Germinal center (tissue), 1 donor: ENCODE measurements at regions not wholly inside any gene's neighbourhood (a gene's known extent, or its start where the extent isn't known, plus 50 kb on each side); places are given as distances from the start of the nearest gene placed in this dataset.
"Not testable (repeated sequence)": the region's sequence is repeated elsewhere in the genome, so short reads cannot be mapped to it uniquely, and the experiment has no call there.

ENCODE experiments used
- DNase-seq: peaks from one replicate; pipeline ENCODE4 v3.0.0; 2012; ENCODE audit warnings: mixed read lengths, low spot score

DNA sequence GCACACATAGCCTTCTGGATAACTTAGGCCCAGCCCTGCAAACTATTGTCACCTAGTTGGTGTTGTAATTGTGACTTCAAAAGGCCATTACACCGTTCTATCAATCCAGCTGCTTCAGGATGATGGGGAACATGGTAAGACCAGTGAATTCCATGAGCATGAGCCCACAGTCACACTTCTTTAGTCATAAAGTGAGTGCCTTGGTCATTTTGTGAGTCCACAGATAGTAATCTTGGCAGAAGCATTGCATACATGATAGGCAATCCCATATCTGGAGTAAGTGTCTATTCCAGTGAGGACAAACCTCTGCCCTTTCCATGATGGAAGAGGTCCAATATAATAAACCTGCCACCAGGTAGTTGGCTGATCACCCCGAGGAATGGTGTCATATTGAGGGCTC lies 94.5 kb upstream of the RAI14 start:
- DNase-seq, result not testable (repeated sequence)

DNA sequence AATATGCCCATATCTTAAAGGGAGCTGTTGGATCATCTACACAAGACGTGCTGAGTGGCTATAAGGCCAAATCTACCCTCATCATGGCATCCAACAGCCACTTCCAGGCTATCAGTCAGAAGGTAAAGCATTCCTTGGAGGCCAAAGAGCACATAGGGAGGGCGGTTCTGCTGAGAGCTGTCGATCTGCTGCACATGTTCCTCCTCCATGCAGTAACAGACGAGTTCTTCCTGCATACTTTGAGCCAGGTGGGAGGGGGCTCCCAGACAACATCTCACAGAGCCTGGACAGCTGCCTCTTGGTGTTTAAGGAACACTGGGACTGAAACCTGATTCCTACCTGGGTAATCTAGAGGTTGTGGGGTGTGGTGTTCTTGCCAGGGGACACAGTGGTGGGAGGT lies 93.3 kb upstream of the RAI14 start:
- no peak for DNase-seq

DNA sequence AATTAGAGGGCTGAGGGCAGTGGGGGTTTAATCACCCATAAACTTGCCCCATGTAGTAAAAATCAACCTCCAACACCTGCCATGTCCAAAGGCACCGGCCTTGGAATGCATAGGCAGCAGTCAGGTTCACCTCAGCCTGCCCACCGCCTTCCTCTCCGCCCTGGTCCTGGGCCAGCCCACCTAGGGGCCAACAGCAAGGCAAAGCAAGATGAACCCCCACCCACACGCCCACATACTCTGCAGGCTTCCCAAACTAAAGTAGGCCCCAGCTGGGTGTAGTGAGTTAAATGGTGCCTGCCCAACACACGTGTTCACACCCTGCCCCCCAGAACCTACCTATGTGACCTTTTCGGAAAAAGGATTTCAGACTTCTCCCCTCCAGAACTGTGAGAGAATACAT lies 92.9 kb upstream of the RAI14 start:
- DNase-seq, result no peak

DNA sequence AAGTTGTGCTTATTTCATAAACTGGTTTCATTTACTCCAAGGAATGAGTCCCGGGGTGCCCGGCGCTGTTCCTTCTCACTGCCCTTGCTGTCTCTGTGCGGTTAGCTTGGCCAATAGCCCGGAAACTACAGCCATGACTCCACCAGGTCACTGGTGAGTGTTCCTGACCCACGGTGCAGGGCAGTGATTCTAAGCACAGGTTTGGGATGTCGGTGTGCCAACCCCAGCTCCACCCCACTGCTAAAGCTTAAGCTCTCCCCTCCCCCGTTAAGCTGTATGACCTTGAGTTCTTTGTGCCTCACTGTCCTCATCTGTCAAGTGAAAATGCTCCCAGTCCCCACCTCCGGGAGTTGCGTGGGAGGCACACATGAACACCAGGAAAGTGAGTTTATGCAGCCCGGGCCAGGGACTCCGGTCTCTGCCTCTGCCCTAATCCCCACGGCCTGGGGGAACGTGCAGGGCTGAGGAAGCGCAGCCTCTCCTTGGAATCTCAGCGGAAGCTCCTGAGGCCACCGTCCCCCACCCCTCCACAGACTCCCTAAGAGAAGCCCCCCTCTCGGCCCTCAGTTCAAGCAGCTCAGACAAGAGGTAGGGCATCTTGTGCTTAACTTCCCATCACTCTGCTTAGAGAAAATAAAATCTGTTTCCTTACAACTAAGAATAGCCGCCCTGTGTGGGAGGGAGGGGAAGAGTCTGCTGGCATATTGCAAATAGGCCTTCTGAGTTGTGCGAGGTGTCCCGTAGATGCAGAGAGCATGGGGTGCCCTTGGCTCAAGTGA lies 92.0 kb upstream of the RAI14 start:
- DNase-seq, result no peak

DNA sequence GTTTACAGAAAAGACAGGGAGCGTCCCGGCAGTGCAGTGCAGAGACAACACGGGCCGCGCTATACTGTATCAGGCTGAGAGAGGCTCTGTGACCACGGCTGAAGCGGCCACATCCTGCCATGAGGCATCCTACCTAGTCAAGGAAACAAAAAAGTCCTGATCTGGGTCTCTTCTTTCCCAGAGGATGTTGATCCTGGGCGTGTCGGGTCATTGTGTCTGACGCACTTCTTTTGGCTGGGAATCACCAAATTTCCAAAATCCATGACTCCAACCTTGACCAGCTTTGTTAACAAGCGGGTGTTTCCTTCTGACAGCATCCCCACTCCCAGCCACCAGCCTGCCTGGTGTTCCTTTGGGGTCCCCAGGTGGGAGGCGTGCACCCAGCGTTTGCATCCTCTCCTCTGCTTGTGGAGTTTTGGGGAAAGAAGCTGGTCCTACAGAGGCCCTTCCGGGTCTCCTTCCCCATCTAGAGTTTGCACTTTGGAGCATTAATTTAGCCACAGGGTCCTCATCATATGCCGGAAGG lies 91.4 kb upstream of the RAI14 start:
- DNase-seq, result no peak

DNA sequence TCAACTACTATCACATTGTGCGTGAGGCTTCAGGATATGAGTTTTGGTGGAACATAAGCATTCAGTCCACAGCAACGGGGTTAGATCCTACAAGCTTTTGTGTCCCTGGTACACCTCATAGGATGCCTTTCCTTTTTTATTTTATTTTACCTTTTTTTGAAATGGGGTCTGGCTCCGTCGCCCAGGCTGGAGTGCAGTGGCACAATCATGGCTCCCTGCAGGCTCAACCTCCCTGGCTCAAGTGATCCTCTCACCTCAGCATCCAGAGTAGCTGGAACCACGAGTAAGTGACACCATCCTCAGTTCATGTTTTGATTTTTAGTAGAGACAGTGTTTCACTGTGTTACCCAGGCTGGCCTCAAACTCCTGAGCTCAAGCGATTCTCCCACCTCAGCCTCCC lies 86.0 kb upstream of the RAI14 start:
- no peak for DNase-seq

DNA sequence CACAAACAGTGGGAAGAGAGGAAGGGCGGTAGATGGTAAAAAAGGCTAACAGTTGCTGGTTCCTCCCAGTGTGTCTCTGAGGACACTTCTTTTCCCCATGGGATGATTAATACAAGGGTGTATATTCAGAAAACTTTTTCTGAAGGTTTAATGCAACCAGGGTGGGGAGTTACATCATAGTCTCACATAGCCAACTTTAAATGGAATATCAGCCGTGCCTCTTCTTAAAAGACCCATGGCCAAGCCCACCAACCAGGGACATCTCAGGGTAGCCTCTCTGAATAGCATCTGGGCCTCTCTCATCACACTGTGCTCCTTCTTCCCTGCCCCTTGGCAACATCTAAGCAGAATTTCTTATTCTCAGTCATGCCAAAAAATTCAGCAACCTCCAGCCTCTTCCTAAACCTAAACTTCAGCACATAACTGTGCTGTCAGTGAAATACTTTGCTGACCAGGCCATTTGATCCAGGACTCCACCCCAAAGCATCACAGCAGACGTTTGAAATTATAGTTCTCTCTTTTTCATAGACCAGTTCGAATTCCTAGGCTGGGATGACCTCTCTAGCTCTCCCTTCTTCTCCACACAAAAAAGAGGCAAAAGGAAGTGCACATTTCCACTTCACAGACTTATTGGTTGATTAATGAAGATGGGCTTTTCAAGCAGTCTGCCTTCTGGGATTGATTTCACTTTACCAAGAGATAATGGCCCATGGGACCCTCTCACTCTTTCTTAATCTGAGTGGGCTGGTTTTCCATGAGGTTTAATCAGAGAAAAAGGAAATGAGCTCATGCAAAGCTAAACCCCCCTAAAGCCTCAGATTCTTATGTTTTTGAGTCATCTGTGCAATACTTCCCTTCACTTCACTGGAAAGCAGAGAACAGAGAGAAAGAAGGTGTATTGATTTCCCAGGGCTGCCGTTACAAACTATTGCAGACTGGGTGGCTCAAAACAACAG lies 85.1 kb upstream of the RAI14 start:
- DNase-seq, result no peak

DNA sequence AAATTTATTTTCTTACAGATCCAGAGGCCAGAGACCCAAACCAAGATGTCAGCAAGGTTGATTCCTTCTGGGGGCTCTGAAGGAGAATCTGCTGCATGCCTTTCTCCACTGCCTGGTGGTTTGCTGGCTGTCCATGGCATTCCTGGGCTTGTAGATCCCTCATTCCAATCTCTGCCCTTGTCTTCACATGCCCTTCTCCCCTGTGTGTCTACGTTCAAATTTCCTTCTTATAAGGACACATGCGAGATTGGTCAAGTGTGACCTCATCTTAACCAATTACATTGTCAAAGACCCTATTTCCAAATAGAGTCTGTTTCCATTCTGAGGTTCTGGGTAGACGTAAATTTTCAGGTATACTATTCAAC lies 84.5 kb upstream of the RAI14 start:
- DNase-seq, result no peak

DNA sequence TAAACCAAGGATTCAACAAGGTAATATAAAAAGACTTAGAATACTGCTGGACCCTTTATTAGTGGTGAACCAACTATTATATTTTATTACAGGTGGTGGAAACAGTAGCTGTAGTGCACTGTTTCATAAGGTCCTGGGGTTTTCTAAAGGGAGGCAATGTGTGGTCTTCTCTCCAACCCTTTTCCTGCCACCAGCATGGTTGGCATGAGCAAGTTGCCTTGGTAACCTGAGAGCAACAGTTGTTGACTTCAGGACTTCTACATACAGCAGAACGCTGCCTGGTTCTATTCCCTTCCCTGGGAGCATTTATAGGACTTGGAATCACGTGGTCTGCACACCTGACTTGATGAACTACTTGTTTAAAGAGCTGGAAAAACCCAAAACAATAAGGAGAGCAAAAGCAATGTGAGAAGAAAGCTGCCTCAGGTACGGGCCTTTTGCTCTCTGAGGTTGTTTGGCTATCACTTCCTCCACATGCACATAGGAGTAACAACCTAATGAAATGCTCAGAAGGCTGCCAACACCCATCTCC lies 81.1 kb upstream of the RAI14 start:
- no peak for DNase-seq

DNA sequence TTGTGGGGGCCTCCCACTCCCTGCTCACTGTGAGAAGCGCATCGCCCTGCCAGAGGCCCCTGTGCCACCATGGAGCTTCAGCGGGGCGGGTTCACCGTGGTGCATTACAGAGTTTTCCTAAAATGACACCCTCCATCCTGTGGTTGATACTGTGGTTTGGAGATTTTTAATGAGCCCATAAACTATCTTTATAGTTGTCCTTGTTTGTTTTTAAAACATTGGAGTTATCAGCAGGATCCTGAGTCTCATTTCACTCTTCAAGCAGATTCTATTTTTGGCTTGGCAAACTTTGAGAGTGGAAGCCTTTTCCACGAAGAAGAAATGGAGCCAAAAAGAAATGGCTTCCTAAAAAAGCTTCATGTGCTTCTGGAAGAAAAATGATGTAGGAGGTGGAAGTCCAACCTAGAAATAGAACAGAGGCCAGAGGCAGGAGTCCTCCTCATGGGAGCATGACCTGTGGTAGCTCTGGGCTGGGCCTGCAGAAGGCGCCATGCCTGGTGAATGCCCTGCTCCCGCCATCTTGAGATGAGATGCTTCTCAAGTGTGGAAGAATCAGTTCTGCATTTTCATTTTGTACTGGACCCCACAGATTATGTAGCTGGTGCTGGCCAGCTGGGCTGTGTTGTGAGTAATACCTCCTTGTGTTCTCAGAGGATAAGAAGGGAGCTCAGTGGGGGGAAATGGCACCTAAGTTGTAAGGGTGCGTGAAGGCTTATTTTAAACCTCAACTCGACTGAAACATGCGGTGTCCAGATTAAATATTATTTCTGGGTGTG lies 79.0 kb upstream of the RAI14 start:
- DNase-seq, result no peak

DNA sequence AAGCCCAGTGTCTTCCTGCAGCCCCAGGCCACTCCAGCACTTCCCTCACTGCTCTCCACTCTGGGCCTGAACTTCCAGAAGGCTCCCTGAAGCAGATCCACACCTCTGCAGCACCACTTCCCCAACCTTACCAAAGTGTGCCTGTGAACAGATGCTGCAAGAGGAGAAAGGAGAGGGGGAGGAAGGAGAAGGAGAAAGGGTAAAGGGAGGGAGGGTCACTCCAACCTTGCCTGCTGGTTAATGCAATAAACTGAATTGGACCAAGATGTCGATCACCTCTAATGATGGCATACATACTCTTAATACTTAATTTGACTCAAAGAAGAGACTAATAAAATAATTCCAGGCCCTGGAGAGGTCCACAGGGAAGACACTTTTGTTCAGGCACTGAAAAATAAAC lies 77.2 kb upstream of the RAI14 start:
- no peak for DNase-seq

DNA sequence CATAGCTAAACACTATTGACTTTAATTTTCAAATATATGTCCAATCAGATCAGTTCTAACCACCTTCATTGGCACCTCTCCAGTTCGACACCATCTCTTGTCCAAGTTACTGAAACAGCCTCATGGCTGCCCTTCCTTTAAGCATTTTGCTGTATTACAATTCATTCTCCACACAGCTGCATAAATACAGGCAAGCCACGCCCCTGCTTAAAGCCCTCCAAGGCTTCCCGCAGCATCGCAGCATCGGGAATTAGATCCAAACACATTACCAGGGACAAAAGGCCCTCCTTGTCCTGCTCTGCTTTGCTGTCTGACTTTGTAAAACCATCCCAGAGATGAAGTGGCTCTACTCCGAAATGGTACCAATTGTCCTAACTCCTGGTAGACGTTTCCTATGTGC lies 75.1 kb upstream of the RAI14 start:
- DNase-seq, result no peak

DNA sequence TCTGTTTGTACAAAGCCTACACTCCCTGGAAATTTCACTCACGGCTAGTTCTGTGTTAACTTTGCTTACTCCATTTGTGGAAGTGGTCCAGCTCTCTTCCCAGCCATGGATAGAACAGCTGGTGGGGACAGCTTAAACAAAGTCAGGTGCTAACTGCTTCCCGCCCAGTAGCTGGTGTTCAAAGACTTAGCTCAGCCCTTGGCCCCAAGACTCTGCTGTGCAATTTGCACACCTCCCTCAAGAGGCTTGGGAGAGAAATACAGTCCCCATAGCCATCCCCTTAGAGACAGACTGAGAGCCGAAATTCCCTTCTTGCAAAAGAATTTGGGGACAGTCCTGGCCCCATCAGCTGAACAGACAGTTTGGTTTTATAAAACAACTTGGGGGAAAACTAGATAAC lies 73.8 kb upstream of the RAI14 start:
- DNase-seq, result no peak

DNA sequence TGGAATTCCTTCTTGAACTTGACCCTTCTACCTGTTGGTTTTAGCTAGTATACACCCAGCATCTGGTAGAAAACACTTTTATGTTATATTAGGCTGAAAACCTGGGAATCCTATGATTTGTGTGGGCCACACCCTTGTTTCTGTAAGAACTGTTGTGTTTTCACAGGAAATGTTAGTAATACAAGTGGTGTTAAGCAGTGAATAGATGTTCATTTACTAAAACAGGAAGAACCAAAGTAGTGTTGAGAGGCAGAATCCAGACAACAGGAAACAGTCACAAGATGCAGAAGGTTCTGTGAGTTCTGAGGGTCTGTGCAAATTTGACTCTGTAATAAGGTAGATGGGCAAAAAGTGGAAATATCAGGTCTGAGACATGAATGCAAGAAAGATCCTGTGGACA lies 73.0 kb upstream of the RAI14 start:
- no peak for DNase-seq

DNA sequence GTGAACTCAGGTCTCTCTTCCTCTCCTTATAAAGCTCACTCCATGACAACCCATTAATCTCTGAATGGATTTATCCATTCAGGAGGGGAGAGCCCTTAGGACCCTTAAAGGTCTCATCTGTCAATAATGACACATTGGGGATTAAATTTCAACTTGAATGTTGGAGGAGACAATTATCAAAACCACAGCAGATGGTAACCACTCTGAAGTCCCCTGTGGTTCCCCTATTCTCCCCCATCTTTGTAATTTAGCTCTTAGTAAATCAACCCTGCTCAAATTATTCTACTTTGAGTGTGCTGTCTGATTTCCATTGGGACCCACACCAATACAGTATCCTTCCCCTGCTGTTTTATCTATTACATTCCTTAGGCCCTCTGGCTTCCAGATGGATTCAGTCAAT lies 72.0 kb upstream of the RAI14 start:
- no peak for DNase-seq

DNA sequence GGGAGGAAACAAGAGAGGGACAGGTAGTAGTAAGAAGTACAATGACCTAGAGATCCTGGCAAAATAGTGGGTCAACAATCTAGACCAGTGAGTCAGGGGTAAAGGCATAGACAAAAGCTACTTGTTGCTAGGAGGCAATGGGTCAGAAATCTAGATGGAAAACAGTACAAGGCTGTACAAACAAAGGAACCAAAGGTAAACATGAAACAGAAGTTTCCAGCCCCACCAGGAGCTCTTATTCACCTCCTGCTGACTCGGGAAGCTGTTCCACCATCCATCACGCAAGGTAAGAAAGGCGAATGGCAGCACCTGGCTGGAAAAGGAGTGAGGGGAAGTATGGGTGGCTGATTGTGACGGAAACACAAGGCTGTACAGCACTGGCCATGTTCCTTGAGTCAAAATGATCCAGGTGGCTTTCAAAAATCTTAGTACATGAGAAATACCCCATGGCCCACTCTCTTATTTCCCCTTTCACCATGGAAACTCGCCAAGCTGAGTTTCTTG lies 70.5 kb upstream of the RAI14 start:
- no peak for DNase-seq

DNA sequence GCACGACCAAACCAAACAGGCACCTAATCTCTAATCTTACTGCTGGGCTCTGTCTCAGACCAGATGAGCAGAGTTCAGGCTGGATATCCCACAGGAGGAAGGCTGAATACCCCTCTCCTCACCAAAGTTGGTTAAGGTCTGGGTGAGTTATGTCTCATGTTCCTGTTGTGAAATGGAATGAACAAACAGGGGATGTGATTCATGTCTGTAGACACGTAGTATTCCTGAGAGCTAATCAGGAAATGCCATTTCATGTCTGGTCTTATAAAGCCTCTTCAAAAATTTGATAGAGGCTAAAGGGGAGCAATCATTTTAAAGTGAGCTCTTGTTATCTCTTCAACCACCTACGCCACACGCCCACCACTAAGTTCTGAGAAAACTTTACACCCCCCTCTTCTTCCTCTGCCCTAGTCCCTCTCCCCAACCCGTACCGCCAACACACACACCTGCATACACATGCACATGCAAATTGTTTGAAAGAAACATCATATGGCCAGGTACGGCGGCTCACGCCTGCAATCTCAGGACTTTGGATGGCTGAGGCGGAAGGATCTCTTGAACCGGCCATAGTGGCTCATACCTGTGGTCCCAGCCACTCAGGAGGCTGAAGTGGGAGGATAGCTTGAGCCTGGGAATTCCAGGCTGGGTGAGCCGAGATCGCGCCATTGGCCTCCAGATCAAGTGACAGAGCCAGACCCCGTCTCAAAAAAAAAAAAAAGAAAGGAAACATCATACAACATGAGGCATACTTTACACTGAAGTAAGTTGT lies 69.8 kb upstream of the RAI14 start:
- DNase-seq, result no peak

DNA sequence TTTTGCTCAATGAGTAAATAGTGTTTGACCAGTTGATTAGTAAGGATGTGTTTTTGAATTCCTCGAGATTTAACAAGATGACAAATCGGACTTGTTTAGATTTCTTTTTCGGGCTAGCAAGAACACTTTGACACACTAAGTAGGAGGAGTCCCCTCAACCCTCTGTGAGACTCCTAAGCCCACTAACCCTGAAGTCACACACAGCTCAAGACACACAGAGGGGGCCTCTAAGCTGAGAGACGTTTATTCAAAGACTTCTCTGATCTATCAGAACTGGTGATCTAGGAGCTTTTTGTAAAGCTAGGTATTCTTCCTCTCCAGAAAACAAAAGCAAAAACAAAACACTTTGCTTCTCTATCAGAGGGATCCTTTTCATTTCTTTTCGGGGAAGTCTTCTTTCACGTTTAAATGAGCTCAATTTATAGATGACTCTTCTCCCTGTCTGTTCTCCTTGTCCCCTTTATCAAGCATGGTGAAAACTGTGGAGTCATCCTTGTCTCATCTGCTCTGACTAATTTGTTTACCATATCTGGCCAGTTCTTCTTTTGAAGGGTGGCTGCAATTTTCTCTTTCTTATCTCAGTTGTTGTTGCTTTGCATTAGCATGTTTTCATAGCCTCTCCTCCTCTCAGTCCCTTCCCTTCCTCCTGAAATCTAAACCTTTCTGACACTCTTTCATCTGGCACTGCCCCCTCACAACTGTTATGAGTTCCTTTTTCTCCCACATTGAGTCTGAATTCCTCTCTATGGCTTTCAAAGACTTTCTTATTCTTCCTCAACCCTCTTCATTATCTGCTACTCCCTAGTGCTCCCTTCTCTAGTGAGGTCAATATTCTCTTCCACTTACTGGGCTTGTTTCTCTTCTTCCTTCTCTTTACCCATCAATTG lies 68.5 kb upstream of the RAI14 start:
- no peak for DNase-seq

DNA sequence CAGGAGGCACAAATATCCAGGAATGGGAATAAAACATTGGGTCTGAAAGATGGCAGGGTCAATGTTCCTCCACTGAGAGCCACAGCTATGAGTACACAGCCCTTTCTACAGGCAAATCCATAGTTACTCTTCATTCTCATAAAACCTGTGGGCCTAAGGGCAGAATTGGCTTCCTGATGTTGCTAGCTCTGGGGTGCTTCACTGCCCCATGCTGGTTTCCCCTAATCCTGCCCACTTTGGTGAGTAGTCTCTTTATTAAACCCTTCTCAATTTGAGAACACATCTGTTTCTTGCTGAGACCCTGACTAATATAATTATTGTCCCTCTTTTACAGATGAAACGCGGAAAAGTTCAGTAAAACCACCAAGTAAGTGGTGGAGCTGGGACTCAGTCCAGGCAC lies 66.3 kb upstream of the RAI14 start:
- no peak for DNase-seq

DNA sequence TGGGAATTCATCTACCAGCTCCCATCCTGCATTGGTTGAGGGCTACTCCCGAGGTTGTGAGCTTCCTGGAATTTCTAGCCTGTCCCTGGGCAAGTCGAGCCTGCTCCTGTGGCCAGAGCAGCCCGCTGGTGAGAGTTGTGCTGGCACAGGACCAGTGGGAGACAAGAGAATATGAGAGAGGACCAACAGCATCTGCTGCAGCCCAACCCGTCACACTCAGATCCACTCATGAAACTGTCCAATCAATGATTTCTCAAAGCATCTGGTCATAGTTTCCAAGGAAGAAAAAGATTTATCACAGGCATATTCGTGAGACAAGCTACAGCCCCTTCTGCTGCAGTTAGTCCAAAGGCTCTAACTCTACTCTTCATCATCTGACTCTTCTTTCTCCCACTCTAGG lies 64.4 kb upstream of the RAI14 start:
- DNase-seq, result no peak
